ENCODE measurements at regions not wholly inside any gene's neighbourhood (a gene's known extent, or its start where the extent isn't known, plus 50 kb on each side); places are given as distances from the start of the nearest gene placed in this dataset.

- Histone ChIP-seq H3K9me3 (ENCODE audit: control insufficient read depth, insufficient read depth, low read length) (no peaks in the 10 kb centered on the region), H4K20me1 (ENCODE audit: control insufficient read depth, insufficient read depth, low read depth, low read length) (no peaks in the 10 kb centered on the region), H3K79me2 (ENCODE audit: control insufficient read depth, low read length) (no peaks in the 10 kb centered on the region), H3K27me3 (ENCODE audit: control insufficient read depth, low read length) (no peaks in the 10 kb centered on the region), H3K9me2 (replicated peaks; ENCODE audit: control insufficient read depth, low read length) (no peaks in the 10 kb centered on the region), H3K4me2 (ENCODE audit: low read length) (no peak overlapping the region), H3K4me1 (ENCODE audit: control insufficient read depth, low read length) (no peaks in the 10 kb centered on the region), H3F3A (ENCODE audit: control insufficient read depth, insufficient read depth) (no peaks in the 10 kb centered on the region), H3K27ac (ENCODE audit: low read depth, low read length) (no peak overlapping the region), H3K4me3 (ENCODE audit: low read length) (no peak overlapping the region), H3K36me3 (ENCODE audit: control insufficient read depth, low read length) (no peaks in the 10 kb centered on the region)
- TF ChIP-seq EZH2phosphoT487 (IDR thresholded peaks at IDR 0.05; ENCODE audit: borderline replicate concordance, low read length), result no peak
- no peak for TF ChIP-seq CTCF (IDR thresholded peaks at IDR 0.05; ENCODE audit: low read depth, low read length, poor library complexity, severe bottlenecking)
These were observed 295.2 kb upstream of the POGK start for GRCh38 chr1:166544036-166544435.

- Histone ChIP-seq H3K9me3 (ENCODE audit: control insufficient read depth, insufficient read depth, low read length) (no peaks in the 10 kb centered on the region), H3K4me3 (ENCODE audit: low read length) (no peak overlapping the region), H3K79me2 (ENCODE audit: control insufficient read depth, low read length) (no peaks in the 10 kb centered on the region), H3K36me3 (ENCODE audit: control insufficient read depth, low read length) (no peaks in the 10 kb centered on the region), H3K27ac (ENCODE audit: low read depth, low read length) (no peak overlapping the region), H3K4me1 (ENCODE audit: control insufficient read depth, low read length) (no peaks in the 10 kb centered on the region), H4K20me1 (ENCODE audit: control insufficient read depth, insufficient read depth, low read depth, low read length) (no peaks in the 10 kb centered on the region), H3K4me2 (ENCODE audit: low read length) (no peak overlapping the region), H3K27me3 (ENCODE audit: control insufficient read depth, low read length) (no peaks in the 10 kb centered on the region), H3K9me2 (replicated peaks; ENCODE audit: control insufficient read depth, low read length) (no peaks in the 10 kb centered on the region), H3F3A (ENCODE audit: control insufficient read depth, insufficient read depth) (no peaks in the 10 kb centered on the region)
- TF ChIP-seq CTCF (IDR thresholded peaks at IDR 0.05; ENCODE audit: low read depth, low read length, poor library complexity, severe bottlenecking) (no peak), EZH2phosphoT487 (IDR thresholded peaks at IDR 0.05; ENCODE audit: borderline replicate concordance, low read length) (no peak)
These were observed 294.7 kb upstream of the POGK start for GRCh38 chr1:166544561-166544960.

- no peaks in the 10 kb centered on the region for H3K4me1 ChIP-seq (ENCODE audit: control insufficient read depth, low read length)
- H3K4me2 ChIP-seq (ENCODE audit: low read length), result no peak overlapping the region
- no peak overlapping the region for H3K27ac ChIP-seq (ENCODE audit: low read depth, low read length)
- H3K9me3 ChIP-seq (ENCODE audit: control insufficient read depth, insufficient read depth, low read length), result no peaks in the 10 kb centered on the region
- H3K79me2 ChIP-seq (ENCODE audit: control insufficient read depth, low read length), result no peaks in the 10 kb centered on the region
- TF ChIP-seq EZH2phosphoT487 (IDR thresholded peaks at IDR 0.05; ENCODE audit: borderline replicate concordance, low read length) (no peak), CTCF (IDR thresholded peaks at IDR 0.05; ENCODE audit: low read depth, low read length, poor library complexity, severe bottlenecking) (no peak)
- H4K20me1 ChIP-seq (ENCODE audit: control insufficient read depth, insufficient read depth, low read depth, low read length), result no peaks in the 10 kb centered on the region
- no peaks in the 10 kb centered on the region for H3K27me3 ChIP-seq (ENCODE audit: control insufficient read depth, low read length)
- no peaks in the 10 kb centered on the region for H3F3A ChIP-seq (ENCODE audit: control insufficient read depth, insufficient read depth)
- no peaks in the 10 kb centered on the region for H3K36me3 ChIP-seq (ENCODE audit: control insufficient read depth, low read length)
- no peak overlapping the region for H3K4me3 ChIP-seq (ENCODE audit: low read length)
- no peaks in the 10 kb centered on the region for H3K9me2 ChIP-seq (replicated peaks; ENCODE audit: control insufficient read depth, low read length)
These were observed 286.6 kb upstream of the POGK start for GRCh38 chr1:166552706-166553105.

GRCh38 chr1:166570954-166571353, 268.3 kb upstream of the POGK start:
- Histone ChIP-seq H3K4me1 (ENCODE audit: control insufficient read depth, low read length) (no peaks in the 10 kb centered on the region), H3K79me2 (ENCODE audit: control insufficient read depth, low read length) (no peaks in the 10 kb centered on the region), H3F3A (ENCODE audit: control insufficient read depth, insufficient read depth) (no peaks in the 10 kb centered on the region), H3K36me3 (ENCODE audit: control insufficient read depth, low read length) (no peaks in the 10 kb centered on the region), H3K9me3 (ENCODE audit: control insufficient read depth, insufficient read depth, low read length) (no peaks in the 10 kb centered on the region), H3K27ac (ENCODE audit: low read depth, low read length) (no peak overlapping the region), H3K27me3 (ENCODE audit: control insufficient read depth, low read length) (no peaks in the 10 kb centered on the region), H3K4me2 (ENCODE audit: low read length) (no peak overlapping the region), H3K4me3 (ENCODE audit: low read length) (no peak overlapping the region), H3K9me2 (replicated peaks; ENCODE audit: control insufficient read depth, low read length) (no peaks in the 10 kb centered on the region), H4K20me1 (ENCODE audit: control insufficient read depth, insufficient read depth, low read depth, low read length) (no peaks in the 10 kb centered on the region)
- TF ChIP-seq CTCF (IDR thresholded peaks at IDR 0.05; ENCODE audit: low read depth, low read length, poor library complexity, severe bottlenecking) (no peak), EZH2phosphoT487 (IDR thresholded peaks at IDR 0.05; ENCODE audit: borderline replicate concordance, low read length) (no peak)
